Uterus (tissue), 2 donors: ENCODE measurements at regions not wholly inside any gene's neighbourhood (a gene's known extent, or its start where the extent isn't known, plus 50 kb on each side); places are given as distances from the start of the nearest gene placed in this dataset.

Source experiments
- CTCF ChIP-seq, 4 experiments: fragments of 200-600 bp in 2 of 4; fragments of 450-650 bp in 2 of 4; sonication (generic) in 2 of 4; IDR thresholded peaks; one replicate each; pipeline ENCODE4 v1.5.1; 2016 to 2019; ENCODE audit warnings: antibody characterized with exemption in 4 of 4, mild to moderate bottlenecking in 2 of 4, moderate library complexity in 1 of 4
- POLR2A ChIP-seq, 2 donors: fragments of 450-650 bp; IDR thresholded peaks; one replicate each; pipeline ENCODE4 v1.6.1; 2016; ENCODE audit warnings: antibody characterized with exemption in 2 of 2, mild to moderate bottlenecking in 1 of 2, moderate library complexity in 1 of 2

GRCh38 chr19:30790056-30790680 lies 418.0 kb downstream of the ZNF536 start:
- no peak for TF ChIP-seq CTCF (IDR thresholded peaks at IDR 0.05)
- TF ChIP-seq POLR2A (IDR thresholded peaks at IDR 0.05): no peak
